HG02970 (cell line): ENCODE measurements at regions not wholly inside any gene's neighbourhood (a gene's known extent, or its start where the extent isn't known, plus 50 kb on each side); places are given as distances from the start of the nearest gene placed in this dataset.

ENCODE experiments used
- ATAC-seq: cut with Tn5 transposase; IDR thresholded peaks from one replicate; pipeline ENCODE4 v1.9.1; 2021; ENCODE audit warnings: mild to moderate bottlenecking, moderate library complexity, moderate number of reproducible peaks; ENCODE audit not compliant: unreplicated experiment, low FRiP score

DNA sequence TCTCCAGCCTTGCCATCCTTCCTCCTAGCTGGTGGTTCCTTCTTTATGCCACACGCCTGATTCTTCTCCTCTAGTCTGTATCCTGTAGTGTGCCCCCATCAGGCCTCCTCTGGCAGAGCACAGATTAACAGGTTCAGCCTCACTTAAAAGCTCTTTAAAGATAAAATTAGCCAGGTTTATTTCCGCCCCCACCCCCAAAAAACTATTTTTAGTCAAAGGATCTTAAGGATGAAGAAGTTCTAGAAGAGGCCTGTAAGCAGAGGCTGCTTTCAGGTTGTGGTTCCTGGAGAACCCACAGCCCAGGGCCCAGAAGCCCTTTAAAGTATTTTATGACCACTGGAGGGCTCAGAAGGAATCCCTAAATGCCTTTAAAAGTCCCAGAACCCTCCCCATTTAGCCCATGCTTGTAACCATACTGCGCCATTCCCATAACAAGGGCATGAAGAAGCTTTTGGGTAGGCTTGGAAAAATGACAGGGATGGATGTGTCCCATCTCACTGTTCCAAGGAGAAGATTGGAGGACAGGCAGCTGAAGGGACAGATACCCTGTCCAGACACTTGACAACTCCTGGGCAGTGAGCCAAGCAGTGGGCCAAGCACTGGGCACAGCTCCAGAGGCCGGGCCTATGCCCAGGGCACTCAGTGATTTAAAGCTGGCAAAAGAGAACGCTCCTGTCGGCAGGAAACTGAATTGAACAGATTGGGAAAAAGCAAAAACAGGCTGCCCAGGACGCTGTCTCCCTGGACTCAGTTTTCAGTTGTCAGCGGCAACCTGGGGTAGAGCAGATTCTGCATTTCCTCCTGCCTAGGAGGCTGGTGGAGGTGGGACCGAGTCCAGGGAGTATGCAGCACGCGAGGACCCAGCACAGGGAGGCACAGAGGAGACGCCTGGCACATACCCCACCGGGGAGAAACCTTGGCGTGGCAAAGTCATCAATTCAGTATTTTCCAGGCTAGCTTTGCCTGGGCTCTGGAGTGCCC is 106.3 kb upstream of the SSBP2 start:
- no peak for ATAC-seq

GRCh38 chr5:81855591-81855990 is 104.7 kb upstream of the SSBP2 start:
- no peak for ATAC-seq

DNA sequence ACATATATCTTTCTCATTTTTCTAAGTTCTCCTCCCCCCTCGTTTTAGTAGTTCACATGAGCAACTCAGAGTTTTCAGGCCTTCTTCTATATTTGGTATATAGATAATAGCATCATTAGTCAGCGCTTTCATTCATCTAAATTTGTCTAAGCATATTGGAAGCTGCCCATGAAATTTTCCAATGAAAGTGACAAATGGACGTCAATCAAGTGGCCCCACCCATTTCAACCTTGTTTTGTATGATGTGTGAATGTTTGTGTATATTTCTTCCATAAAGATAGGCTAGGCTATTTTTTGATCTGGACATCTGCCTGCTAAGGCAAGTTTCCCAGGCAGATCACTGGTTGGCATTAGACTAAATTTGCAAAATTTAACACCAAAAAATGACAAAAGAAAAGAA is 104.0 kb upstream of the SSBP2 start:
- no peak for ATAC-seq

DNA sequence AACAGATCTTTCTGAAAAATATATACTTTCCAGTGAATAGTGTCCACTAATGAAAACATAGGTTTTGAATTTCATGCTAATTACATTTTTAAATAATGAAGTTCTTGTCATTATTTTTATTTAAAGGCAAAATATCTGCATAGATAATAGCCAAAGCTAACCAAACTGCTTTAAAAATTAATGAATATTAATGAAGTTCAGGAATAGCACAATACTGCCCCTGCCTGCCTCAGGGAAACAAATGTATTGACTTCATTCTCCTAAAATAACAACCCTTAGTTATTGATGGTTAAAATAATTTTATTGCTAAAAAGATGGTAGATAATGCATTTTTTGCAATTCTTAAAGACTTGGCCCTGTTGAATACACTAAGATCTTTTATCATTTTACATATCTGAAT is 103.6 kb upstream of the SSBP2 start:
- ATAC-seq: no peak

GRCh38 chr5:81853030-81853357 is 102.1 kb upstream of the SSBP2 start:
- no peak for ATAC-seq

DNA sequence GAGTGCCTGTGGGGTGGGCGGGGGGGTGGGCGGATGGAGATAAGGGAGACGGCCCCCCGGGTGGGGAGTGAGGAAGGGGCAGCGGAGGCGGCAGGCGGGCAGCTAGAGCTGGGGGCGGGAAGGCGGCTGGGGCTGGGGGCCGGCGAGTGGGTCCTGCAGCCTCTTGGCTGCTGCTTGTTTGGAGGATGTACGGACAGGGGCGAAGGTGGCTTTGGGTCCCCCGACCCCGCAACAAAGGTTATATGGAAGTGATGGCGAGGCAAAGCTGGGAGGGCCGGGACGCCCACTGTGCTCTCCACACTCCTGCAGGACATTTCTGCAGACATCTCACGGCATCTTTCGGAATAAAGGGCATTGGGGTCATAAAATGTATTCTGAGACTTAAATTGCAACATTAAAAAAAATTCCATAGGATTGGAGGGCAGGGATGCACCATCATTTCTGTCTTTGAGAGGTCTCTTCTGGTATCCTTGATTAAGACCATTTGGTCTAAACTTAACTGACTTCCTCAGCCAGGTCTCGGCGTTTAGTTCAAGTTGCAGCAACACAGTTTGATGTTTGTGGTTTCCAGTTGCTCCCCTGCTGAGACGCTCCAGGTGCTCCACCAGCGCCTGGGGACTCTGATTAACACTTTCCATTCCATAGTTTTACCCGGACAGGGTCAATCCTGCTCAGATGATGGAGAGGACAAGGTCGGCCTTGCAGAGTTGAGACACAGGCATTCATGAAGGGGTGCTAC is 101.6 kb upstream of the SSBP2 start:
- no peak for ATAC-seq

DNA sequence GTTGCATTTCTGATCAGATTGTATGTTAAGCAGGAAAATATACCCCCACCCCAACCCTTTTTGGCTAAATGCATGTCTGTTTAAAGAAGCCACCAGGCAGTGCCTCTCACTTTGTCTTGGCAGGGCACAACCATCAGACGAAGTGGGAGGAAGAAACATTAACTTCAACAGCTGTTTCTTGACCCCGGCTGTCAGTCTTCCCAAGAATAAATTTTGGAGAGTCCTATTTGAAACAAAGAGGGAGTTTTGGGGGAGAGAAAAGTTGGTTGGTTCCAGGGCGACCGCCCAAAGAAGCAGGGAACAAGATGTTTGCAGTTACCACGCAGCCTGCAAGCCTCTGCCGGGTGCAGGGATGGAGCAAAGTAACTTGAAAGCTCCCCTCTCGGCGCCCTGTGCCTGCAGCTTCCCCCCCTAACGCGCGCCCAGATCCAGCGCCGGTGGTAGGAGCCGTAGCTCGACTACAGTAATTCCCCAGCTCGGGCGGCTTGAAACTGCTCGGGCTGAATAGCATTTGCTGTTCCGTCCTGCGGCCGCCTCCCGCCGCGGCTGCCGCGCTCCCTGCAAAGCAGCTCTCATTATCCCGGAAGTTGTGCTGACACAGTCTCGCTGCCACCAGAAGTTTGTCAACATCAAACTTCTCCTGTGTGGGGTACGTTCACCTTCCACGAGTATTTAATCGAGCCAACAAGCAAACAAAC is 100.7 kb upstream of the SSBP2 start:
- peak; percentile 65 for ATAC-seq

- ATAC-seq: no peak
These were observed 99.8 kb upstream of the SSBP2 start for GRCh38 chr5:81850501-81851357.

DNA sequence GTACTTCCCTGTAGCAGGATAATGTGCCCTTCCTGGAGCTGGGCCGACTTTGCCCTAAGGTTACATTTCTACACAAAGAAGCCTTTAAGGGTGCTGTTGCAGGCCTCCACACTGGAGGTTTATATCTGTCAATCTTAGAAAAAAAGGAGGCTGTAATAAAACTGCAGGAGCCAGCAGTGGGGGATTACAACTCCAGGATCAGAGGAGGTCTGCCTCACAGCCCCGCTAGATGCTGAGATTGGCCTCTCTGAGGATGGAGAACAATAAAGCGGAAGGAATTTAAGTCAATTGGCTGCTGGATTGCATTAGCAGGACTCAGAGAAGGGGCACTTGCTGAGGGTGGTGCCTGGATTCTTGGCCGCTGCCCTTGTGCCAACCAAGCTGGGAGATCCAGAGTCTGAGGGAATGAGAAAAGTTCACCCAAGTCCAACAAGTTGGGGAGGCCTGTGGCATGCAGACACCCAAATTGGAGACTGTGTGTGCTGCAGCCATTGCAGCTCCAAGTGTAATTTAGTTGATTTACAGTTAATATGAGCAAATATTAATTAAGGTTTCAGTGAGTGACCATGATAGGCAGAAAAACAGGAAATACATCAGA is 99.0 kb upstream of the SSBP2 start:
- ATAC-seq: no peak

DNA sequence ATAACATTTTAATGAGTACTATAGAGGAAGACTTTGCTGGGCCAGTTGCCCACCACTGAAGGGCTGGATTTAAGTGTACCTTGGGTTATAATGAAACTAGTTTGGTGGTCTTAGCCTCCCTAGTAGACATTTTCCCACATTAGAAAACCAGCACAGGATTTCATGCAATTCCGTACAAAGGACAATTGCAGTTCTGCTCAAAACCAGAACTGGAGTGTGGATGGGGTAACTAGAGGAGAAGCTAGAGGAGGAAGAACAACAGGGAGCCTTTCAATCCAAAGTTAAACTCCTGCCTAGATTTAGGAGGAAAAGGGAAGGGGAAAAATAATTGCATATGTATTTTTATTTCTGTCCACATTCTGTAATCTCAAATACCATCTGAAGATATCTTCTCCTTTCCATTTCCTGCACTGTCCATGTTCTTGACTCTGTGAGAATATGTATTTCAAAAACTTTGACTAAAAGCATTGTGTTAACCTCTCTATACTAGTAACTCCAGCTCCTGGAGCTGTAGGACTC is 97.5 kb upstream of the SSBP2 start:
- no peak for ATAC-seq

- ATAC-seq: no peak
These were observed 95.4 kb upstream of the SSBP2 start for GRCh38 chr5:81846301-81846700.

- no peak for ATAC-seq
These were observed 92.9 kb upstream of the SSBP2 start for GRCh38 chr5:81843845-81844244.

DNA sequence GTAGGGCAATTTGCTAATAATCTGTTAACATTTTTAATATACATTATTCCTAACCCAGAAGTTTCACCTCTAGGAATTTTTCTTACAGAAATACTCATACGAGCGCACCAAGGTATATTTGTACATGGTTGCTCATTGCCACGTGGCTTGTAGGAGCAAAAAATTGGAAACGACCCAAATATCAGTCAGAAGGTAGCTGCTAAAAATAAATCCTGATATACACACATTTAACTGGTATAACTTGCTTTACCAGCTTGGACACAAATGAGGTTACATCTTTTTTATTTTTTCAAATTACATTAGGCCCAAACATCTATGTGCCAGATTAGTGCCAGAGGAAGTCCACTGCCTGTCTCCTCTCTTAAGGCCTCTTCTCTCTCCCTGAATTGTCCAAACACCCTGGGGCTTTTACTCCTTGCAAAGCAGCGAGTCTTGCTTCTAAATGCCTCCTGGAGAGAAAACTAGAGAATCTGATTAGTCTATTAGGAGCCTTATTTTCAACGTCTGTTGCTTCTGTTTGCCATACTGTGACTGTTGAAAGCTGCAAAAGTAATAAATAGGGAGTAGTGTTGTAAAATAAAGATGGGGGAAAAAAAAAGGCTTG is 92.0 kb upstream of the SSBP2 start:
- ATAC-seq: no peak

GRCh38 chr5:81839034-81839433 is 88.1 kb upstream of the SSBP2 start:
- no peak for ATAC-seq

GRCh38 chr5:81838307-81838906 is 87.5 kb upstream of the SSBP2 start:
- ATAC-seq: no peak

- ATAC-seq: no peak
These were observed 86.9 kb upstream of the SSBP2 start for GRCh38 chr5:81837667-81838306.

DNA sequence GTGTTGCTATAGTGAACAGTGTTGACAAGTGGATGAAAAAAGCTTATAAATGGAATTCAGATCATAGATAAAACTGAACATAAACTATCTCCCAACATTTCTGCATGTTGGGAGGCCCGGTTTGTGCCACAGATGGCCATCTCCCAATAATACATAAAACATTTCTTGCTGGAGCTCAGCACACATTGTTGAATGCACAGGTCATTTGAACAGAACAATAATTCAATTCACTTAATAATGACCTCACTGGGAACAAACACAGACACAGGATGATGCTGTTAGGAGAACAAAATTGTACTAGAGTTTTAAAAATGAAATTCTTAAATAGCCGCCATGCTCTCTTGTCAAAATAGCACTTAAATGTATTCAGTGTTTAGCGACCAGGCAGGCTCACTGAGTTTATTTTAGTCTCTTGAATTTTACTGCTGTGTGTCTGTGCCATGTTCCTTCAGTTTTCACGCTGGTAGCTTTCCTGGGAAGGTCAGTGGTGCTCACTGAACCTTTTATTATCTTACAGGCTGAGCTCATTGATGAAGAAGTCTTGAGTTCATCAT is 85.0 kb upstream of the SSBP2 start:
- no peak for ATAC-seq

DNA sequence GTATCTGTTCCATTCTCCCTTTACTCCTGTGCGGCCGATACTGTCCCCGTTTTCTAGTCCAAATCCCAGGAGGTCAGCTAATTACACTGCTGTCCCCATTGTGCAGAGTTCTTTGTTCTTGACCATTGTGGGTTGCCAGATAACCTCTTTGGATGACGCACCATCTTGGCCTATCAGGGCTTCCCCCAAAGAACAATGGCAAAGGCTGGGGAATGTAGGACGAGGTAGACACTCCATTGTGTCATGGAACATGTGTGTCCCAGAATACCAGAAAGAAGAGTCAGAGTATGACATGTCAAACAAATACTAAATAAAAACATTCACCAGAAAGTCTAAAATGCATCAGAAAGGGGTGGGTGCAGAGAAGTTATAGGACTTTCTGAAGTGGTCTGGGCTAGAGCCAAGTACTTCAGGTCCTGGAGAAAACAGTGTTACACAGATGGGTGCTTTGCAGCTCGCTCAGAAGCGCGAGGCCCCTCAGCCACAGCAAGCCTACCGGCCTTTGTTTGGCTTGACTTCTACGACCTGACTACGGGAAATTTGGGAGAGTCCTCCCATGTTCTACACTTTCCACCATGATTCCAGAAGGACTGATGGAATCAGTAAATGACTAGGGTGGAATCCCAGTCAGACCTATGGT is 83.2 kb upstream of the SSBP2 start:
- ATAC-seq: no peak
